ENCODE measurements at regions not wholly inside any gene's neighbourhood (a gene's known extent, or its start where the extent isn't known, plus 50 kb on each side); places are given as distances from the start of the nearest gene placed in this dataset.
A peak's percentile ranks its signal among the peaks of the same experiment; 100 is the strongest.

DNA sequence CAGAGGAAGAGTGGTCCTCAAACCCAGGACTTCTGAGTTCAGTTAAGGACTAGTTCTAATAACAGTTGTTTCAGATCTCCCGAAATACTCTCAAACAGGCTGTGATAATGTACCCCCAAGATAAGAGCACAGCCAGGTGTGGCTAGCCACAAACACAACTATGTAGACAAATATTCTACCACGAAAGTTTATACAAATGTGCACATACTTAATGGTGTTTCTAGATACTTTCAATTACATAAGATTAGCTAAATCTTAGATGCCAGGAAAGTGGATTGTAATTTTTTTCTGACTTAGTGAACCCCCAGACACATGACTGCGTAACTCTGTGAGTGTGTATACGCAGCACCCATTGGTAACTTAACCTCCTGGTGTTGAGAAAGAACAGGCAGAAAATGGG, 270.0 kb downstream of the USP25 start:
- no peak overlapping the region for H3K27ac ChIP-seq (ENCODE audit: low read depth, low read length)
- no peak overlapping the region for H2BK120ac ChIP-seq (ENCODE audit: insufficient read depth, low read length, poor library complexity)
- no peak overlapping the region for H4K12ac ChIP-seq (ENCODE audit: low read depth, low read length)
- H3K4ac ChIP-seq (ENCODE audit: low read depth, low read length) = no peak overlapping the region
- H4K8ac ChIP-seq (ENCODE audit: low read depth, low read length) = no peak overlapping the region
- H2BK5ac ChIP-seq (ENCODE audit: low read depth, low read length, poor library complexity) = no peak overlapping the region
- H3K9me3 ChIP-seq (ENCODE audit: insufficient read depth, low read depth, low read length) = no peaks in the 10 kb centered on the region
- H3K9ac ChIP-seq (ENCODE audit: low read length) = no peak overlapping the region
- H3K4me1 ChIP-seq (ENCODE audit: control insufficient read depth in 1 of 2, insufficient read depth in 2 of 2, low read length in 2 of 2) = no peaks in the 10 kb centered on the region
- no peak overlapping the region for H2AFZ ChIP-seq (ENCODE audit: insufficient read depth, low read length, poor library complexity)
- no peaks in the 10 kb centered on the region for H3K36me3 ChIP-seq (ENCODE audit: control insufficient read depth in 1 of 2, insufficient read depth in 2 of 2, low read length in 2 of 2)
- no peak overlapping the region for H2BK12ac ChIP-seq (ENCODE audit: low read length)
- H3K18ac ChIP-seq (ENCODE audit: low read length) = no peak overlapping the region
- H3K14ac ChIP-seq (ENCODE audit: low read length) = no peak overlapping the region
- H3K4me3 ChIP-seq (ENCODE audit: low read depth, low read length) = no peak overlapping the region
- no peak for DNase-seq
- no CpG with 5 or more reads among the region's 4 CpGs for WGBS (ENCODE audit: extremely low coverage, insufficient coverage, insufficient read length)
- H2AK5ac ChIP-seq (ENCODE audit: low read length) = no peak overlapping the region
- no peaks in the 10 kb centered on the region for H3K79me1 ChIP-seq (ENCODE audit: low read length)
- no peak overlapping the region for H3K4me2 ChIP-seq (ENCODE audit: low read length)
- H3K79me2 ChIP-seq (ENCODE audit: control insufficient read depth, insufficient read depth, low read length, poor library complexity) = no peaks in the 10 kb centered on the region
- H3K27me3 ChIP-seq (ENCODE audit: insufficient read depth, low read length) = no peaks in the 10 kb centered on the region
- no peak overlapping the region for H3K23ac ChIP-seq (ENCODE audit: low read length)
- no peak overlapping the region for H4K91ac ChIP-seq (ENCODE audit: low read depth, low read length)

DNA sequence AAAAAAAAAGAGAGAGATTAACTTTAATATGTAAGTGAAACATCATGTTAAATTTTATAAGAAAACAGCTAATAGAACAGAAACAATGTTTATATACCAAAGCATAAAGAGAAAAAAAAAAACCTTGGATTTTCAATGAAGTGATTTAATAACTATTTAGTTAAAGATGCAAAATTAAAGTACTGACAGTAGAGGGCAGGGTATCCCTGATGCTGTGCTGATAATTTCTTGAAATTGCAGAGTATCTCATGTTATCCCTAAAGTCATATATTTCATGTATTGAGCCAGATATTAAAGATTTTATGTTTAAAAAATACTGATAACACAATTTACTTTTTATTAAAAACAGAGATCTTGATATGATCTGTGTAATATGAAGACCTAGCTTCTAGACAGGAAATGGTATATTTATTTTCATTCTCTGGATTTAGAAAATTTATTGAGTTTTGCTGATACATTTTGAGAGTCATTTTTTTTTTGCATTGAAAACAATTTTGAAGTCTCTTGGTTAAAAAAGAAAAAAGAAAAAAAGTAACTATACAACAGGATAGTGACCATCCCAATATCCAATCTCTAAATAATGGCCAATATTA, 273.2 kb downstream of the USP25 start:
- H3K14ac ChIP-seq (ENCODE audit: low read length) = no peak overlapping the region
- no peak overlapping the region for H3K23ac ChIP-seq (ENCODE audit: low read length)
- no peak overlapping the region for H4K12ac ChIP-seq (ENCODE audit: low read depth, low read length)
- H2AFZ ChIP-seq (ENCODE audit: insufficient read depth, low read length, poor library complexity) = no peak overlapping the region
- H3K36me3 ChIP-seq (ENCODE audit: control insufficient read depth in 1 of 2, insufficient read depth in 2 of 2, low read length in 2 of 2) = no peaks in the 10 kb centered on the region
- no peak overlapping the region for H2BK12ac ChIP-seq (ENCODE audit: low read length)
- no peak overlapping the region for H4K91ac ChIP-seq (ENCODE audit: low read depth, low read length)
- no peak overlapping the region for H2AK5ac ChIP-seq (ENCODE audit: low read length)
- no peaks in the 10 kb centered on the region for H3K79me2 ChIP-seq (ENCODE audit: control insufficient read depth, insufficient read depth, low read length, poor library complexity)
- no peak overlapping the region for H3K9ac ChIP-seq (ENCODE audit: low read length)
- H4K8ac ChIP-seq (ENCODE audit: low read depth, low read length) = no peak overlapping the region
- H2BK120ac ChIP-seq (ENCODE audit: insufficient read depth, low read length, poor library complexity) = no peak overlapping the region
- H3K4me1 ChIP-seq (ENCODE audit: control insufficient read depth in 1 of 2, insufficient read depth in 2 of 2, low read length in 2 of 2) = no peaks in the 10 kb centered on the region
- no peak overlapping the region for H3K27ac ChIP-seq (ENCODE audit: low read depth, low read length)
- no peak overlapping the region for H2BK5ac ChIP-seq (ENCODE audit: low read depth, low read length, poor library complexity)
- H3K79me1 ChIP-seq (ENCODE audit: low read length) = no peaks in the 10 kb centered on the region
- peak; percentile 1 to 28 for DNase-seq
- no peaks in the 10 kb centered on the region for H3K27me3 ChIP-seq (ENCODE audit: insufficient read depth, low read length)
- H3K9me3 ChIP-seq (ENCODE audit: insufficient read depth, low read depth, low read length) = no peaks in the 10 kb centered on the region
- no peak overlapping the region for H3K4me2 ChIP-seq (ENCODE audit: low read length)
- no peak overlapping the region for H3K4me3 ChIP-seq (ENCODE audit: low read depth, low read length)
- no peak overlapping the region for H3K4ac ChIP-seq (ENCODE audit: low read depth, low read length)
- H3K18ac ChIP-seq (ENCODE audit: low read length) = no peak overlapping the region

DNA sequence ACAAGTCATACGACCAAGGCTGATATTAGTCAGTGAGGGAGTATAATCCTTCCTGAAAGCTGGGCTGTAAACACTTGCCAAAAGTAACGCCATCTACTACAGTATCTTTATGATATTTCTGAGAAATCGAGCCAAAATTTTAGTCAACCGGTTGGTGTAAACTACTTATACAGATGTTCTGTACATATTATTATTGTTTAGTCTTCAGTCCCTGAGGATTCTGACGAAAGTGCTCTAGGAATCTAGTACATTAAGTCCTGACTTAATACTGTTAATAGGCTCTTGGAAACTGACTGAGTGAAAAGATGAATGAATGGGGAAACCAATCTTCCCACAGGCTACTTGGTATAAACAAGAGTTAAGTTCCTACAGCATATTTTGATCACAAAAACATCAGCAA, 274.3 kb downstream of the USP25 start:
- Histone ChIP-seq H3K9ac (ENCODE audit: low read length) (no peak overlapping the region), H2AK5ac (ENCODE audit: low read length) (no peak overlapping the region), H3K79me1 (ENCODE audit: low read length) (no peaks in the 10 kb centered on the region), H3K27ac (ENCODE audit: low read depth, low read length) (no peak overlapping the region), H3K23ac (ENCODE audit: low read length) (no peak overlapping the region), H3K4ac (ENCODE audit: low read depth, low read length) (no peak overlapping the region), H3K79me2 (ENCODE audit: control insufficient read depth, insufficient read depth, low read length, poor library complexity) (no peaks in the 10 kb centered on the region), H4K12ac (ENCODE audit: low read depth, low read length) (no peak overlapping the region), H4K8ac (ENCODE audit: low read depth, low read length) (no peak overlapping the region), H3K4me3 (ENCODE audit: low read depth, low read length) (no peak overlapping the region), H3K18ac (ENCODE audit: low read length) (no peak overlapping the region), H2BK5ac (ENCODE audit: low read depth, low read length, poor library complexity) (no peak overlapping the region), H3K9me3 (ENCODE audit: insufficient read depth, low read depth, low read length) (no peaks in the 10 kb centered on the region), H3K14ac (ENCODE audit: low read length) (no peak overlapping the region), H3K4me2 (ENCODE audit: low read length) (no peak overlapping the region), H2AFZ (ENCODE audit: insufficient read depth, low read length, poor library complexity) (no peak overlapping the region), H3K4me1 (ENCODE audit: control insufficient read depth in 1 of 2, insufficient read depth in 2 of 2, low read length in 2 of 2) (no peaks in the 10 kb centered on the region), H2BK12ac (ENCODE audit: low read length) (no peak overlapping the region), H4K91ac (ENCODE audit: low read depth, low read length) (no peak overlapping the region), H3K36me3 (ENCODE audit: control insufficient read depth in 1 of 2, insufficient read depth in 2 of 2, low read length in 2 of 2) (no peaks in the 10 kb centered on the region), H3K27me3 (ENCODE audit: insufficient read depth, low read length) (no peaks in the 10 kb centered on the region), H2BK120ac (ENCODE audit: insufficient read depth, low read length, poor library complexity) (no peak overlapping the region)
- no peak for DNase-seq
- WGBS (ENCODE audit: extremely low coverage, insufficient coverage, insufficient read length) = no CpG with 5 or more reads among the region's 5 CpGs

DNA sequence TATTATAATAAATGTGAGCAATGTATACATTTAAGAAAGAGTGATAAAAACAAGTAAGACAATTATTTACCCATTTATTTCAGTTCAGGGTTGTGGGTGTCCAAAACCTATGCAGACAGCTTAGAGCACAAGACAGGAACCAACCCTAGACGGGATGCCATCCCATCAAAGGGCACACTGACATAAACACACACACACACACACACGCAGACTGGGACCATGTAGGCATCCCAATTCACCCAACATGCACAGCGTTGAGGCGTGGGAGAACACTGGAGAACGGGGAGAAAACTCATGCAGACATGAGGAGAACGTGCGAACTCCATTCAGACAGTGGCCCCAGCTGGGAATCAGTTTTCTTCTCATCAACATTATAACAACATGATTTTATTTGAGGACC, 274.7 kb downstream of the USP25 start:
- H3K9me3 ChIP-seq (ENCODE audit: insufficient read depth, low read depth, low read length) = no peaks in the 10 kb centered on the region
- no peak overlapping the region for H4K91ac ChIP-seq (ENCODE audit: low read depth, low read length)
- H3K14ac ChIP-seq (ENCODE audit: low read length) = no peak overlapping the region
- no peak overlapping the region for H3K4me3 ChIP-seq (ENCODE audit: low read depth, low read length)
- H2AFZ ChIP-seq (ENCODE audit: insufficient read depth, low read length, poor library complexity) = no peak overlapping the region
- no peak overlapping the region for H3K4me2 ChIP-seq (ENCODE audit: low read length)
- no peaks in the 10 kb centered on the region for H3K79me1 ChIP-seq (ENCODE audit: low read length)
- H2BK12ac ChIP-seq (ENCODE audit: low read length) = no peak overlapping the region
- H3K4ac ChIP-seq (ENCODE audit: low read depth, low read length) = no peak overlapping the region
- H4K12ac ChIP-seq (ENCODE audit: low read depth, low read length) = no peak overlapping the region
- no peak overlapping the region for H4K8ac ChIP-seq (ENCODE audit: low read depth, low read length)
- H3K4me1 ChIP-seq (ENCODE audit: control insufficient read depth in 1 of 2, insufficient read depth in 2 of 2, low read length in 2 of 2) = no peaks in the 10 kb centered on the region
- no peaks in the 10 kb centered on the region for H3K79me2 ChIP-seq (ENCODE audit: control insufficient read depth, insufficient read depth, low read length, poor library complexity)
- WGBS (ENCODE audit: extremely low coverage, insufficient coverage, insufficient read length) = no CpG with 5 or more reads among the region's 7 CpGs
- DNase-seq = no peak
- H3K9ac ChIP-seq (ENCODE audit: low read length) = no peak overlapping the region
- no peaks in the 10 kb centered on the region for H3K36me3 ChIP-seq (ENCODE audit: control insufficient read depth in 1 of 2, insufficient read depth in 2 of 2, low read length in 2 of 2)
- H3K23ac ChIP-seq (ENCODE audit: low read length) = no peak overlapping the region
- H2BK5ac ChIP-seq (ENCODE audit: low read depth, low read length, poor library complexity) = no peak overlapping the region
- no peak overlapping the region for H2BK120ac ChIP-seq (ENCODE audit: insufficient read depth, low read length, poor library complexity)
- H2AK5ac ChIP-seq (ENCODE audit: low read length) = no peak overlapping the region
- H3K18ac ChIP-seq (ENCODE audit: low read length) = no peak overlapping the region
- H3K27me3 ChIP-seq (ENCODE audit: insufficient read depth, low read length) = no peaks in the 10 kb centered on the region
- H3K27ac ChIP-seq (ENCODE audit: low read depth, low read length) = no peak overlapping the region
